OCI-LY7 (cell line): ENCODE measurements at regions not wholly inside any gene's neighbourhood (a gene's known extent, or its start where the extent isn't known, plus 50 kb on each side); places are given as distances from the start of the nearest gene placed in this dataset.

Source experiments
- BruUV-seq: library from RNA; stranded (reverse); fragments of 400-500 nt; replicated peaks from 2 replicates; lab custom pipeline; 2021; lab: Mats Ljungman, UMichigan
- CTCF ChIA-PET: fragments of 300-600 bp; sonication (Branson Sonifier 250); formaldehyde crosslinking; loops from one replicate; lab custom pipeline; 2022; ENCODE audit warnings: antibody characterized with exemption; ENCODE audit not compliant: unreplicated experiment; lab: Charles Lee
- POLR2A ChIA-PET: fragments of 300-600 bp; sonication (Branson Sonifier 250); formaldehyde crosslinking; loops from one replicate; lab custom pipeline; 2022; ENCODE audit warnings: antibody characterized with exemption; lab: Charles Lee
- DNase-seq: peaks from one replicate; pipeline ENCODE4 v3.0.0-alpha.2; 2015; ENCODE audit warnings: low spot score
- H2AFZ ChIP-seq: fragments of 200-600 bp; sonication (generic), shearing (Covaris generic); 2 replicates; pipeline ENCODE4 v1.6.1; 2014; ENCODE audit warnings: mild to moderate bottlenecking, antibody characterized with exemption, low read length, moderate library complexity
- H3K27ac ChIP-seq: fragments of 200-600 bp; sonication (generic); 2 replicates; pipeline ENCODE4 v1.5.1; 2014; ENCODE audit warnings: mixed run types, low read depth, mild to moderate bottlenecking, moderate library complexity, low read length, inconsistent platforms; ENCODE audit not compliant: poor library complexity, severe bottlenecking
- H3K36me3 ChIP-seq: fragments of 200-600 bp; sonication (generic); 2 replicates; pipeline ENCODE4 v1.6.1; 2014; ENCODE audit warnings: mild to moderate bottlenecking, antibody characterized with exemption, low read length, moderate library complexity, mixed read lengths; ENCODE audit not compliant: insufficient read depth
- H3K4me1 ChIP-seq: fragments of 200-600 bp; sonication (generic); 2 replicates; pipeline ENCODE4 v1.5.1; 2014; ENCODE audit warnings: mild to moderate bottlenecking, low read length; ENCODE audit not compliant: insufficient read depth, poor library complexity, severe bottlenecking
- H3K4me2 ChIP-seq: fragments of 200-600 bp; sonication (generic); 2 replicates; pipeline ENCODE4 v1.6.1; 2014; ENCODE audit warnings: mild to moderate bottlenecking, low read length
- H3K4me3 ChIP-seq: fragments of 200-600 bp; sonication (generic); 2 replicates; pipeline ENCODE4 v1.5.1; 2014; ENCODE audit warnings: mild to moderate bottlenecking, low read depth, low read length; ENCODE audit not compliant: poor library complexity, severe bottlenecking
- H3K79me2 ChIP-seq: fragments of 200-600 bp; sonication (generic); 2 replicates; pipeline ENCODE4 v1.6.1; 2016; ENCODE audit warnings: low read depth, mild to moderate bottlenecking, low read length, moderate library complexity, mixed read lengths; ENCODE audit not compliant: insufficient read depth
- H3K9me2 ChIP-seq: fragments of 200-600 bp; sonication (generic); 2 replicates; pipeline ENCODE4 v1.6.1; 2016; ENCODE audit warnings: mild to moderate bottlenecking, low read length, mixed read lengths; ENCODE audit not compliant: insufficient read depth
- H3K9me3 ChIP-seq: fragments of 200-600 bp; sonication (generic); 2 replicates; pipeline ENCODE4 v1.6.1; 2014; ENCODE audit warnings: mild to moderate bottlenecking, mixed run types, low read length, mixed read lengths
- H4K20me1 ChIP-seq: fragments of 200-600 bp; sonication (generic); 2 replicates; pipeline ENCODE4 v1.6.1; 2014; ENCODE audit warnings: mild to moderate bottlenecking, antibody characterized with exemption, low read length, moderate library complexity, mixed read lengths; ENCODE audit not compliant: insufficient read depth
- EZH2phosphoT487 ChIP-seq: fragments of 200-600 bp; sonication (generic); IDR thresholded peaks from 2 replicates; pipeline ENCODE4 v1.6.1; 2018; ENCODE audit warnings: low read depth, borderline replicate concordance, mild to moderate bottlenecking, mixed run types, antibody characterized with exemption, low read length, moderate library complexity, mixed read lengths
- intact Hi-C: fragments of 100-400 bp; cut with micrococcal nuclease; formaldehyde crosslinking; loops from one replicate; pipeline ENCODE4 v1.10.0; 2022; ENCODE audit not compliant: unreplicated experiment
- TF ChIP-seq, protein P1 (sequence below): fragments of 200-600 bp; sonication (generic); conservative IDR thresholded peaks from 2 replicates; pipeline ENCODE4 v1.5.1; 2014; ENCODE audit warnings: mild to moderate bottlenecking, antibody characterized with exemption, low read length, moderate library complexity, mixed read lengths

DNA sequence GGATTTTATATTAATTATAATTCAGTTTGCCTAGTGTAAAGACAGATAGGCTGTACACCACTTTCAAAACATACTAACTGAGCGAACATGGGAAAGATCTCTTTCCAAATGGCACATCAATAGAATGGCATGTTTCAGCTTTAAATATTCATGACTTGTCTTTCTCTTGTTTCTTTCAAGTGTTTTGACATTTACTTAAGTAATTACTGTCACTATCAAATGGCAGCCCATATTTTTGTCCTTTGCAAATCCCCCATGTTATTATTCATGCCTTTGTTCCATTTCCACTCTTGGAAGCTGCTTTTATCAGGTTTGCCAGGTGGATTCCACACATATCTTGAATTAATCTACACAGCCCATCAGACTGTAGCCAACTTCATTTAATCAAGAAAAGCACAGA lies 89.2 kb upstream of the GLRA2 start:
- intact Hi-C loops = no loop called here

DNA sequence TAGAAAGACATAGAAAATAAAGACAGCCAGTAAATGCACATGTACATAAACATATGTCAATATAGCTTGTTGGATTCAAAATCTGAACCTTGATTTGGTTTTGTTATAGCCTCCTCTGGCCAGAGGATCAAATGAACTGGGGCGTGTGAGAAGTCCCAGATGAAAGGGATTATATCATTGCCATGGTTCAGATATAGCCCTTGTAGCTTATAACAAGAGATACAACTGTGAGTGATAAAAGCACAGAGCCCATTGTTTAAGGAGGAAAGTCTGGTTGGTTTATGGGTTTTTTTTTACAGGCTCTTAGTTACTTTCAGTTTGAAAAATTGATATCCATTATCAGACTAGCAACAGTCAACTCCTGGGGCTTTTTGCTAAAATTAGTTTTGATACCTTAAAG lies 101.7 kb upstream of the GLRA2 start:
- Histone ChIP-seq H3K4me2 (no peak overlapping the region), H3K36me3 (no peaks in the 10 kb centered on the region), H3K79me2 (no peaks in the 10 kb centered on the region), H3K27ac (no peak overlapping the region), H3K9me3 (no peaks in the 10 kb centered on the region), H3K4me1 (no peaks in the 10 kb centered on the region), H4K20me1 (no peaks in the 10 kb centered on the region), H3K4me3 (no peak overlapping the region), H3K9me2 (no peaks in the 10 kb centered on the region), H2AFZ (no peak overlapping the region)
- intact Hi-C loops = no loop called here
- CTCF ChIA-PET = no interaction called here
- BruUV-seq = no TSS peak
- POLR2A ChIA-PET = no interaction called here
- no peak for DNase-seq
- TF ChIP-seq, protein P1, sequence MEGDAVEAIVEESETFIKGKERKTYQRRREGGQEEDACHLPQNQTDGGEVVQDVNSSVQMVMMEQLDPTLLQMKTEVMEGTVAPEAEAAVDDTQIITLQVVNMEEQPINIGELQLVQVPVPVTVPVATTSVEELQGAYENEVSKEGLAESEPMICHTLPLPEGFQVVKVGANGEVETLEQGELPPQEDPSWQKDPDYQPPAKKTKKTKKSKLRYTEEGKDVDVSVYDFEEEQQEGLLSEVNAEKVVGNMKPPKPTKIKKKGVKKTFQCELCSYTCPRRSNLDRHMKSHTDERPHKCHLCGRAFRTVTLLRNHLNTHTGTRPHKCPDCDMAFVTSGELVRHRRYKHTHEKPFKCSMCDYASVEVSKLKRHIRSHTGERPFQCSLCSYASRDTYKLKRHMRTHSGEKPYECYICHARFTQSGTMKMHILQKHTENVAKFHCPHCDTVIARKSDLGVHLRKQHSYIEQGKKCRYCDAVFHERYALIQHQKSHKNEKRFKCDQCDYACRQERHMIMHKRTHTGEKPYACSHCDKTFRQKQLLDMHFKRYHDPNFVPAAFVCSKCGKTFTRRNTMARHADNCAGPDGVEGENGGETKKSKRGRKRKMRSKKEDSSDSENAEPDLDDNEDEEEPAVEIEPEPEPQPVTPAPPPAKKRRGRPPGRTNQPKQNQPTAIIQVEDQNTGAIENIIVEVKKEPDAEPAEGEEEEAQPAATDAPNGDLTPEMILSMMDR = no peak
- TF ChIP-seq EZH2phosphoT487 = no peak

More for the DNA sequence above, 89.2 kb upstream of the GLRA2 start:
- ChIA-PET POLR2A (no interaction called here), CTCF (no interaction called here)
- Histone ChIP-seq H3K9me3 (no peaks in the 10 kb centered on the region), H3K4me2 (no peak overlapping the region), H3K9me2 (no peaks in the 10 kb centered on the region), H2AFZ (no peak overlapping the region), H4K20me1 (no peaks in the 10 kb centered on the region), H3K36me3 (no peaks in the 10 kb centered on the region), H3K79me2 (no peaks in the 10 kb centered on the region), H3K4me1 (no peaks in the 10 kb centered on the region), H3K27ac (no peak overlapping the region), H3K4me3 (no peak overlapping the region)
- BruUV-seq = no TSS peak
- TF ChIP-seq EZH2phosphoT487 = no peak
- TF ChIP-seq, protein P1 = no peak
- no peak for DNase-seq

DNA sequence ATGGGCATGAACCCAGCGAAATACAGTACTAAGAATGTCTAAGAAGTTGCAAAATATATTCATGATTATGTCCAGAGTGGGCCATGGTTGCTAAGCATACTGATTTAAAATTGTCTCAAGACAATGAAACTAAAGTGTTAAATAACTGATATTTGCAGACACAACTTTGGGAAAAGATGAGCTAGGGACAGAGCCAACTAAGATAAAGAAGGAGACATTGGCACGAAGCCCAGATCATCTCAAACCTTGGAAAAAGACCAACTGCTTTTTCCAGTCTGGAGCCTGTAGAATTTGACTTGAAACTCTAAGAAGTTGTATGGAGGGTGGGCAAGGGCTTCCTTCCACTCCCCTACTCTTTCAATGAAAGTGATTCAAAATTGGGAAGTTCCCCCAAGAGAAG lies 108.5 kb upstream of the GLRA2 start:
- ChIA-PET CTCF (no interaction called here), POLR2A (no interaction called here)
- Histone ChIP-seq H3K27ac (no peak overlapping the region), H3K79me2 (no peaks in the 10 kb centered on the region), H3K4me1 (no peaks in the 10 kb centered on the region), H3K9me3 (no peaks in the 10 kb centered on the region), H3K9me2 (no peaks in the 10 kb centered on the region), H3K36me3 (no peaks in the 10 kb centered on the region), H3K4me3 (no peak overlapping the region), H3K4me2 (no peak overlapping the region), H2AFZ (no peak overlapping the region), H4K20me1 (no peaks in the 10 kb centered on the region)
- TF ChIP-seq, protein P1 = no peak
- no peak for TF ChIP-seq EZH2phosphoT487
- BruUV-seq = no TSS peak
- no peak for DNase-seq
- intact Hi-C loops = no loop called here
